Endothelial cell of umbilical vein (primary cell): ENCODE measurements at regions not wholly inside any gene's neighbourhood (a gene's known extent, or its start where the extent isn't known, plus 50 kb on each side); places are given as distances from the start of the nearest gene placed in this dataset.

Experiments used
- BruUV-seq: library from RNA; stranded (reverse); fragments of 400-500 nt; replicated peaks from 2 replicates; lab custom pipeline; 2021; lab: Mats Ljungman, UMichigan
- CTCF ChIA-PET: fragments of 300-600, 350-600 bp; sonication (Branson Sonifier 250); formaldehyde crosslinking; loops from one replicate; lab custom pipeline; 2021; ENCODE audit warnings: antibody characterized with exemption, inconsistent platforms; lab: Charles Lee
- POLR2A ChIA-PET: fragments of 300-600, 350-600 bp; sonication (Branson Sonifier 250); formaldehyde crosslinking; loops from one replicate; lab custom pipeline; 2021; ENCODE audit warnings: antibody characterized with exemption, inconsistent platforms; lab: Charles Lee
- DNase-seq: peaks from one replicate; pipeline ENCODE4 v3.0.0-alpha.2; 2011; ENCODE audit warnings: low read depth, low spot score
- FAIRE-seq: peaks from 2 replicates; lab custom pipeline; 2011; peaks lifted over from hg19 to GRCh38; lab: Jason Lieb, UNC
- H2AFZ ChIP-seq: 2 replicates; pipeline ENCODE4 v1.6.0; 2012; ENCODE audit warnings: low read depth, low read length, control low read depth, inconsistent platforms
- H3K27ac ChIP-seq: 2 replicates; pipeline ENCODE4 v1.5.1; 2011; ENCODE audit warnings: low read depth, mild to moderate bottlenecking, control low read depth, low read length, moderate library complexity; ENCODE audit not compliant: insufficient read depth
- H3K27me3 ChIP-seq, 2 experiments: 2 replicates each; pipeline versions ENCODE4 v1.6.0 to v1.6.1; 2011; ENCODE audit warnings: low read length in 2 of 2, mixed read lengths in 1 of 2; ENCODE audit not compliant: control insufficient read depth in 2 of 2, insufficient read depth in 2 of 2
- H3K36me3 ChIP-seq, 2 experiments: 2 replicates in 1 of 2; 3 replicates in 1 of 2; pipeline ENCODE4 v1.5.1; 2011; ENCODE audit warnings: low read length in 2 of 2, mild to moderate bottlenecking in 1 of 2, moderate library complexity in 1 of 2; ENCODE audit not compliant: control insufficient read depth in 2 of 2, insufficient read depth in 2 of 2; ENCODE audit errors: extremely low read depth in 1 of 2
- H3K4me1 ChIP-seq: 3 replicates; pipeline ENCODE4 v1.5.1; 2011; ENCODE audit warnings: mild to moderate bottlenecking, low read length; ENCODE audit not compliant: control insufficient read depth, insufficient read depth; ENCODE audit errors: extremely low read depth
- H3K4me2 ChIP-seq: 2 replicates; pipeline ENCODE4 v1.6.1; 2011; ENCODE audit warnings: low read length, control low read depth, mixed read lengths; ENCODE audit not compliant: insufficient read depth
- H3K4me3 ChIP-seq, 3 experiments: fragments of 200-600 bp in 1 of 3; sonication (generic), shearing (Covaris generic) in 1 of 3; replicated peaks in 1 of 3; 2 replicates each; pipeline ENCODE4 v1.5.1; 2011 to 2016; ENCODE audit warnings: control low read depth in 3 of 3, low read length in 3 of 3, mild to moderate bottlenecking in 2 of 3, inconsistent platforms in 1 of 3, low read depth in 1 of 3, moderate library complexity in 1 of 3; ENCODE audit not compliant: insufficient read depth in 1 of 3
- H3K79me2 ChIP-seq: 2 replicates; pipeline ENCODE4 v1.6.0; 2012; ENCODE audit warnings: low read length, inconsistent platforms; ENCODE audit not compliant: control insufficient read depth, insufficient read depth
- H3K9ac ChIP-seq: replicated peaks from 2 replicates; pipeline ENCODE3; 2011; ENCODE audit warnings: low read length, control low read depth; ENCODE audit not compliant: insufficient read depth; ENCODE audit errors: extremely low read depth
- H3K9me1 ChIP-seq: replicated peaks from 3 replicates; pipeline ENCODE4 v1.6.0; 2011; ENCODE audit warnings: mild to moderate bottlenecking, low read length; ENCODE audit not compliant: control insufficient read depth, insufficient read depth; ENCODE audit errors: extremely low read depth
- H3K9me3 ChIP-seq: replicated peaks from 2 replicates; pipeline ENCODE4 v1.5.1; 2012; ENCODE audit warnings: low read length, inconsistent platforms; ENCODE audit not compliant: control insufficient read depth, insufficient read depth
- H4K20me1 ChIP-seq: replicated peaks from 2 replicates; pipeline ENCODE3; 2011; ENCODE audit warnings: mild to moderate bottlenecking, low read length; ENCODE audit not compliant: control insufficient read depth, insufficient read depth; ENCODE audit errors: extremely low read depth
- EZH2 ChIP-seq: IDR thresholded peaks from 2 replicates; pipeline ENCODE4 v1.6.1; 2012; ENCODE audit warnings: borderline replicate concordance, low read depth, mild to moderate bottlenecking, moderate library complexity, low read length, inconsistent platforms; ENCODE audit not compliant: severe bottlenecking
- FOS ChIP-seq: IDR thresholded peaks from 2 replicates; pipeline ENCODE4 v1.6.1; 2011; ENCODE audit warnings: mild to moderate bottlenecking, low read length, moderate library complexity, borderline replicate concordance; ENCODE audit not compliant: insufficient read depth
- GATA2 ChIP-seq: IDR thresholded peaks from 2 replicates; pipeline ENCODE4 v1.7.0; 2011; ENCODE audit warnings: low read depth, mild to moderate bottlenecking, moderate library complexity, mixed read lengths, low read length; ENCODE audit not compliant: insufficient read length, insufficient read depth
- JUN ChIP-seq: IDR thresholded peaks from 2 replicates; pipeline ENCODE4 v1.6.1; 2011; ENCODE audit warnings: borderline replicate concordance, low read depth; ENCODE audit not compliant: insufficient read length, insufficient read depth
- MYC ChIP-seq: IDR thresholded peaks from one replicate; pipeline ENCODE4 v1.6.1; 2011; ENCODE audit warnings: mild to moderate bottlenecking, low read depth, low read length
- POLR2A ChIP-seq: IDR thresholded peaks from 2 replicates; pipeline ENCODE4 v1.6.1; 2012; ENCODE audit warnings: low read depth, mild to moderate bottlenecking, control low read depth, low read length
- POLR2AphosphoS5 ChIP-seq: IDR thresholded peaks from 2 replicates; pipeline ENCODE4 v1.6.1; 2012; ENCODE audit warnings: low read depth, mild to moderate bottlenecking, control low read depth, low read length, moderate library complexity; ENCODE audit not compliant: insufficient read depth
- dilution Hi-C: fragments of 300-500 bp; cut with MboI; formaldehyde crosslinking; loops from one replicate; pipeline ENCODE4 v1.15.0; 2019; ENCODE audit warnings: low sequenced_read_pairs; ENCODE audit not compliant: extremely low pct_ligation_motif_present
- intact Hi-C: fragments of 100-400 bp; cut with micrococcal nuclease; formaldehyde crosslinking; loops from one replicate; pipeline ENCODE4 v1.10.0; 2022
- TF ChIP-seq, protein P1 (sequence below), 2 donors: IDR thresholded peaks; 1 replicate in 1 of 2; 2 replicates in 1 of 2; pipeline ENCODE4 v1.5.1; 2011; ENCODE audit warnings: low read length in 2 of 2, mild to moderate bottlenecking in 2 of 2, moderate library complexity in 2 of 2, control low read depth in 1 of 2, inconsistent platforms in 1 of 2, low read depth in 1 of 2; ENCODE audit not compliant: insufficient read depth in 1 of 2; ENCODE audit errors: extremely low read depth in 1 of 2
- TF ChIP-seq, protein P2 (sequence below): IDR thresholded peaks from 2 replicates; pipeline ENCODE4 v1.6.1; 2011; ENCODE audit not compliant: insufficient read depth, insufficient read length

DNA sequence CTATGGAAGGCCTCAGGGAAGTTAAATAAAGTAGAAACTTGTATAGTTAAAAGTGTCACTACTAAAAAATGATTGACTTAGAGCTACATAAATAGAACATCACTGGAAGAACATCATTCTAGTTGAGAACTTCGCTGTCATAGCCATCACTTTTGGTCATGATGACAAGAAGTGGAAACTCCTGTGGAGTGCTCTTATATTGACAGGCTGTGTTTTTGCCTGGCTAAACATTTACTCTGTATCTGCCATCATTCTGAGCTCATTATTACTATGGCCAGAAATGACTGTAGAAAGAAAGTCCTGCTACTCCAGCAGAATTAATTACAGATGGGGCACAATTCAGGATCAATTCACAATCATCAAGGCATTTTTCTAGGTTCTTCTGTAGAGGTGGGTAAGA is 165.1 kb upstream of the GOLIM4 start:
- BruUV-seq, result no TSS peak
- H2AFZ ChIP-seq, result no peak overlapping the region
- H3K36me3 ChIP-seq, result no peaks in the 10 kb centered on the region
- CTCF ChIA-PET, result interaction anchor here (0.9 to 1.5 kb wide), 3 partner anchors 10 to 586 kb away, joined by 3 to 4 read pairs (median 3); no protein-coding TSS in a partner anchor
- POLR2A ChIA-PET, result no interaction called here
- H3K27ac ChIP-seq, result no peak overlapping the region
- FAIRE-seq (no peak), DNase-seq (no peak)
- dilution Hi-C loops (no loop called here), intact Hi-C loops (no loop called here)
- H3K4me3 ChIP-seq, result no peak overlapping the region
- H3K27me3 ChIP-seq, result peaks cover 0 to 2% of the 10 kb centered on the region in 2 experiments
- H4K20me1 ChIP-seq, result no peaks in the 10 kb centered on the region
- no peaks in the 10 kb centered on the region for H3K9me1 ChIP-seq
- TF ChIP-seq GATA2 (no peak), POLR2AphosphoS5 (no peak), MYC (no peak), FOS (no peak), JUN (no peak), EZH2 (no peak), POLR2A (no peak)
- TF ChIP-seq, protein P1, sequence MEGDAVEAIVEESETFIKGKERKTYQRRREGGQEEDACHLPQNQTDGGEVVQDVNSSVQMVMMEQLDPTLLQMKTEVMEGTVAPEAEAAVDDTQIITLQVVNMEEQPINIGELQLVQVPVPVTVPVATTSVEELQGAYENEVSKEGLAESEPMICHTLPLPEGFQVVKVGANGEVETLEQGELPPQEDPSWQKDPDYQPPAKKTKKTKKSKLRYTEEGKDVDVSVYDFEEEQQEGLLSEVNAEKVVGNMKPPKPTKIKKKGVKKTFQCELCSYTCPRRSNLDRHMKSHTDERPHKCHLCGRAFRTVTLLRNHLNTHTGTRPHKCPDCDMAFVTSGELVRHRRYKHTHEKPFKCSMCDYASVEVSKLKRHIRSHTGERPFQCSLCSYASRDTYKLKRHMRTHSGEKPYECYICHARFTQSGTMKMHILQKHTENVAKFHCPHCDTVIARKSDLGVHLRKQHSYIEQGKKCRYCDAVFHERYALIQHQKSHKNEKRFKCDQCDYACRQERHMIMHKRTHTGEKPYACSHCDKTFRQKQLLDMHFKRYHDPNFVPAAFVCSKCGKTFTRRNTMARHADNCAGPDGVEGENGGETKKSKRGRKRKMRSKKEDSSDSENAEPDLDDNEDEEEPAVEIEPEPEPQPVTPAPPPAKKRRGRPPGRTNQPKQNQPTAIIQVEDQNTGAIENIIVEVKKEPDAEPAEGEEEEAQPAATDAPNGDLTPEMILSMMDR (IDR thresholded peaks at IDR 0.05; ENCODE audit: extremely low read depth in 1 of 2, insufficient read depth in 1 of 2, low read depth in 1 of 2, low read length in 2 of 2), result no peak
- TF ChIP-seq, protein P2, sequence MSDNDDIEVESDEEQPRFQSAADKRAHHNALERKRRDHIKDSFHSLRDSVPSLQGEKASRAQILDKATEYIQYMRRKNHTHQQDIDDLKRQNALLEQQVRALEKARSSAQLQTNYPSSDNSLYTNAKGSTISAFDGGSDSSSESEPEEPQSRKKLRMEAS, result no peak
- H3K4me1 ChIP-seq, result no peaks in the 10 kb centered on the region
- no peak overlapping the region for H3K4me2 ChIP-seq
- H3K9ac ChIP-seq, result no peak overlapping the region
- no peaks in the 10 kb centered on the region for H3K79me2 ChIP-seq
- no peaks in the 10 kb centered on the region for H3K9me3 ChIP-seq
